ENCODE measurements at regions not wholly inside any gene's neighbourhood (a gene's known extent, or its start where the extent isn't known, plus 50 kb on each side); places are given as distances from the start of the nearest gene placed in this dataset.
"Not testable (repeated sequence)": the region's sequence is repeated elsewhere in the genome, so short reads cannot be mapped to it uniquely, and the experiment has no call there.

GRCh38 chr18:78494204-78495085, 485.2 kb upstream of the SALL3 start:
- DNase-seq, result no peak

- no peak for DNase-seq
These were observed 484.1 kb upstream of the SALL3 start for GRCh38 chr18:78495550-78495949.

- DNase-seq, result no peak
These were observed 483.5 kb upstream of the SALL3 start for GRCh38 chr18:78496079-78496478.

- DNase-seq, result no peak
These were observed 482.0 kb upstream of the SALL3 start for GRCh38 chr18:78497641-78498040.

GRCh38 chr18:78499586-78499985, 480.0 kb upstream of the SALL3 start:
- DNase-seq, result no peak

- no peak for DNase-seq
These were observed 478.4 kb upstream of the SALL3 start for GRCh38 chr18:78501251-78501650.

- no peak for DNase-seq
These were observed 476.5 kb upstream of the SALL3 start for GRCh38 chr18:78503129-78503528.

GRCh38 chr18:78505851-78506461, 473.7 kb upstream of the SALL3 start:
- no peak for DNase-seq

- DNase-seq, result no peak
These were observed 472.4 kb upstream of the SALL3 start for GRCh38 chr18:78507217-78507616.

GRCh38 chr18:78508228-78508824, 471.3 kb upstream of the SALL3 start:
- DNase-seq, result not testable (repeated sequence)

- no peak for DNase-seq
These were observed 469.5 kb upstream of the SALL3 start for GRCh38 chr18:78510091-78510490.

GRCh38 chr18:78510636-78511035, 469.0 kb upstream of the SALL3 start:
- no peak for DNase-seq

GRCh38 chr18:78511666-78512601, 467.7 kb upstream of the SALL3 start:
- DNase-seq, result no peak

GRCh38 chr18:78514910-78515670, 464.5 kb upstream of the SALL3 start:
- DNase-seq, result no peak

- no peak for DNase-seq
These were observed 462.3 kb upstream of the SALL3 start for GRCh38 chr18:78517328-78517727.

- no peak for DNase-seq
These were observed 461.6 kb upstream of the SALL3 start for GRCh38 chr18:78517973-78518372.

GRCh38 chr18:78518805-78519204, 460.8 kb upstream of the SALL3 start:
- no peak for DNase-seq

- DNase-seq, result no peak
These were observed 460.1 kb upstream of the SALL3 start for GRCh38 chr18:78519394-78520062.

- DNase-seq, result no peak
These were observed 458.5 kb upstream of the SALL3 start for GRCh38 chr18:78521136-78521535.

GRCh38 chr18:78521744-78522143, 457.9 kb upstream of the SALL3 start:
- no peak for DNase-seq

GRCh38 chr18:78522507-78522906, 457.1 kb upstream of the SALL3 start:
- no peak for DNase-seq

GRCh38 chr18:78523850-78524249, 455.8 kb upstream of the SALL3 start:
- no peak for DNase-seq
